Thyroid gland (tissue), 4 donors: ENCODE measurements at regions not wholly inside any gene's neighbourhood (a gene's known extent, or its start where the extent isn't known, plus 50 kb on each side); places are given as distances from the start of the nearest gene placed in this dataset.

ENCODE experiments used
- CTCF ChIP-seq, 6 experiments: fragments of 200-600 bp in 3 of 6; fragments of 450-650 bp in 3 of 6; sonication (generic) in 3 of 6; IDR thresholded peaks; one replicate each; pipeline ENCODE4 v1.5.1; 2016 to 2019; ENCODE audit warnings: antibody characterized with exemption in 6 of 6, mild to moderate bottlenecking in 2 of 6, inconsistent platforms in 1 of 6, moderate library complexity in 1 of 6
- POLR2A ChIP-seq, 2 donors: fragments of 450-650 bp; IDR thresholded peaks; one replicate each; pipeline ENCODE4 v1.6.1; 2017; ENCODE audit warnings: antibody characterized with exemption in 2 of 2, mild to moderate bottlenecking in 2 of 2, moderate library complexity in 1 of 2

DNA sequence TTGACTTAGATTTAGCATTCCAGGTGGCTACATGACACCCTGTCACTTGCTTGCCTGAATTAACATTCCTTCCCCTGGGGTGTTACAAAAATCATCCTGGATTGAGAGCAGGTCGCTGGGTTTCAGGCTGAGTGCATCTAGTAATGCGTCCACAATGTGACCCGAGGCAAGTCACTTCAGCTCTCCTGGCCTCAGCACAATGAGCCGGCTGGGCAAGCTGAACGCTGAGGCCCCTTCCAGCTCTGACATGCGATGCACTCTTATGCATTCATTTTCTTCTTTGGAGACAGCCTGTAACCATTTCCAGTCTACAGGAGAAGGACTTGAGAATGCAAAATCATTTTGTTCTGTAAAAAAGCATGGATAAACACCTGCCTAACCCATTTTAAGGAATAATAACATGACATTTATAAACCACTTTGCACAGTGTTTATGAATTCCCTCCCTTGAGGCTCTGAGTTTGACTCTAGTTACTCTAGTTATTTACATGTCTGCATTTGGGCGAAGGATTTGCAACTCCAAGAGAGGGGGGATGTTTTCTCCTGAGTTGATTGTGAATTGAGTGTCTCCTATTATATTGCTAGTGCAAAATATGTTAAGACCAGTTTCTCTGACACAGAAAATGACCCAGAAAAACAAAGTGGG lies 63.0 kb upstream of the CPO start:
- TF ChIP-seq CTCF (IDR thresholded peaks at IDR 0.05): no peak
- no peak for TF ChIP-seq POLR2A (IDR thresholded peaks at IDR 0.05)
